NB4 (cell line): ENCODE measurements at regions not wholly inside any gene's neighbourhood (a gene's known extent, or its start where the extent isn't known, plus 50 kb on each side); places are given as distances from the start of the nearest gene placed in this dataset.
"Not testable (repeated sequence)": the region's sequence is repeated elsewhere in the genome, so short reads cannot be mapped to it uniquely, and the experiment has no call there.

Experiments
- DNase-seq: peaks from one replicate; pipeline ENCODE4 v3.0.0; 2010; ENCODE audit warnings: low read depth
- H3K4me3 ChIP-seq: one replicate; pipeline ENCODE4 v1.5.1; 2011; ENCODE audit warnings: mild to moderate bottlenecking, low read depth, low read length, moderate library complexity
- MYC ChIP-seq: IDR thresholded peaks from 2 replicates; pipeline ENCODE4 v1.6.1; 2011; ENCODE audit warnings: low read depth, low read length
- POLR2A ChIP-seq: IDR thresholded peaks from 2 replicates; pipeline ENCODE4 v1.6.1; 2011; ENCODE audit warnings: mild to moderate bottlenecking; ENCODE audit not compliant: insufficient read length; ENCODE audit errors: extremely low read depth
- TF ChIP-seq, protein P1 (sequence below): IDR thresholded peaks from 2 replicates; pipeline ENCODE4 v1.6.1; 2011; ENCODE audit warnings: low read depth, low read length
- TF ChIP-seq, protein P2 (sequence below): IDR thresholded peaks from one replicate; pipeline ENCODE4 v1.5.1; 2012; ENCODE audit warnings: low read depth, low read length

DNA sequence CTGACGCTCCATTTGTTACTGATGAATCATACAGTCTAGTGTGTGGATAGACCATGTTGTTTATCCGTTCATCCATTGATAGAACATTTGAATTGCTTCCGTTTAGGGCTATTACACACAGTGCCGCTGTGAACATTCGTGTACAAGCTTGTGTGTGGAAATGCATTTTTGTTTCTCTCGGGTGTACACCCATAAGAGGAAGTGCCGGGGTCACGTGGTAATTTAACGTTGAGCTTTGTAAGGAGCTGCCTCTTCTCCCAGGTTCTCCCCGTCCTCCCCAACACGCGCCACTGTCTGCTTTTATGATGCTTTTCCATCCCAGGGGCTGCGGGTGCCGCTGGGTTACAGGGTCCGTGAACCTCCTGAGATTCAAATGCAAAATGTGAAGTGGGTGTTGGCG, 142.3 kb downstream of the IGLL1 start:
- TF ChIP-seq, protein P1, sequence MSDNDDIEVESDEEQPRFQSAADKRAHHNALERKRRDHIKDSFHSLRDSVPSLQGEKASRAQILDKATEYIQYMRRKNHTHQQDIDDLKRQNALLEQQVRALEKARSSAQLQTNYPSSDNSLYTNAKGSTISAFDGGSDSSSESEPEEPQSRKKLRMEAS: no peak; the same call in 1 of the 2 replicates
- no peak for TF ChIP-seq POLR2A
- TF ChIP-seq, protein P2, sequence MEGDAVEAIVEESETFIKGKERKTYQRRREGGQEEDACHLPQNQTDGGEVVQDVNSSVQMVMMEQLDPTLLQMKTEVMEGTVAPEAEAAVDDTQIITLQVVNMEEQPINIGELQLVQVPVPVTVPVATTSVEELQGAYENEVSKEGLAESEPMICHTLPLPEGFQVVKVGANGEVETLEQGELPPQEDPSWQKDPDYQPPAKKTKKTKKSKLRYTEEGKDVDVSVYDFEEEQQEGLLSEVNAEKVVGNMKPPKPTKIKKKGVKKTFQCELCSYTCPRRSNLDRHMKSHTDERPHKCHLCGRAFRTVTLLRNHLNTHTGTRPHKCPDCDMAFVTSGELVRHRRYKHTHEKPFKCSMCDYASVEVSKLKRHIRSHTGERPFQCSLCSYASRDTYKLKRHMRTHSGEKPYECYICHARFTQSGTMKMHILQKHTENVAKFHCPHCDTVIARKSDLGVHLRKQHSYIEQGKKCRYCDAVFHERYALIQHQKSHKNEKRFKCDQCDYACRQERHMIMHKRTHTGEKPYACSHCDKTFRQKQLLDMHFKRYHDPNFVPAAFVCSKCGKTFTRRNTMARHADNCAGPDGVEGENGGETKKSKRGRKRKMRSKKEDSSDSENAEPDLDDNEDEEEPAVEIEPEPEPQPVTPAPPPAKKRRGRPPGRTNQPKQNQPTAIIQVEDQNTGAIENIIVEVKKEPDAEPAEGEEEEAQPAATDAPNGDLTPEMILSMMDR: no peak
- no peak for TF ChIP-seq MYC
- peak; percentile 53 for DNase-seq
- no peak overlapping the region for H3K4me3 ChIP-seq

DNA sequence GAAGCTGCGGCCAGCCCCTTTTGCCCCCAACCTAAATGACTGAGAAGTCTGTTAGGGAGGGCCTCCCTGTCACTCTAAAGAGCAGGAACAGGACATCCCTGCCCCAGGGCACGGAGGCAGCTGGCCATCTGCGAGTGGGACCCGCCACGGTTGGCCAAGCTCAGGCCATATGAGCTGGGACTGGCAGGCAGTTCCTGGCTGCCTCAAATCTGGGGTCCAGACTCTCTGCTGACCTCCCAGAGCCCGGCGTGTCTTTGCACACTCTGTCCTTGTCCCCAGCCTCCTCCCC, 143.0 kb downstream of the IGLL1 start:
- not testable (repeated sequence) for H3K4me3 ChIP-seq, DNase-seq

DNA sequence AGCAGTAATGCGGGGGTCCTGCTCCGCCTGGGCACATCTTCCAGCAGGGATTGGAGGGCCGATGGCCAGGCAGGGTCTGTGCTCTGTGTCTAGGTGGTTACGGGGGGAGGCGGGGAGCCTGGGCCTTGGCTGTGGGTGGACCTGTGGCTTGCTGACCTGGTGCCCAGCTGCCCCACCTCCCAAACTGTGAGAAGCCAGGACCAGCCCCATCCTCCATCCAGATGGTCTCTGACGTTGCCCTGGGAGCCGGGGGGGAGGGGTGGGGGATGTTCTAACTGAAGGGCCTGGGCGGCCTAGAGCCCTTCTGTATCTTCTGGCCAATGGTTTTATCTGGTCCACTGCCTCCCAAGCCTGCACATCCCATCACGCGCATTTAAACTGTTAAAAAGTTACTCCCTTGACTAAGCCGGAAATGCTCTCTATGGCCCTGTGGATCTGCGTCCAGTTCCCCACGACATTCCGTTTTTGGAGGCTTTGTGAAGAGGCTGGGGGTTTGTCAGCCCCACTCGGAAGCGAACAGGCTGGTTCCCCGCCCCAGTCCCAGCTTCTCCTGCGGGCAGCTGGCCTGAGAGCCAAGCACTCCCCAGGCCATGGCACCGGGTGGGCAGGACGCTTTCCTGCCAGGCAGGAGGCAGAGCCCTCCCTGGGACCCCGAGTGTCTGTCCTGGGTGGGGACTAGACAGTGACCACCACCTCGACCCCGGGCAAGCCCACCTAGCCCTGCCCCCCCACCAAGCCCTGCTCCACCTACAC, 143.6 kb downstream of the IGLL1 start:
- not testable (repeated sequence) for H3K4me3 ChIP-seq, DNase-seq

DNA sequence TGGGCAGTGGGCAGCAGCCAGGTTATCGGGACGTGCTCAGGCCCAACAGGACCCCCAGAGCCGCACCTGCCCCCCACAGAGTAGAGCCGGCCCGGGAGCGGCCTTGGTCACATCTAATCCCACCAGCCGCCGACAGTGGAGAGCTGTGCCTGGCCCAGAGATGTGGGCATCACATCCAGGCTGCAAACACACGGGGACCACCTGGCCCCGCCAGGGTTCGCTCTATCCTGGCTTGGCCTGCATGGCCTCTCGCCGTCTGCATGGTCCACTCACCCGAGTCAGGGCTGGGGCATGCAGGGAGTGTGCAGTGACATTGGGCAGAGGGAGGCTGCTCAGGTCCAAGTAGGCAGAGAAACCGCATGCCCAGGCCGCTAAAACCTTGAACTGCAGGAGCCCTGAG, 144.9 kb downstream of the IGLL1 start:
- not testable (repeated sequence) for DNase-seq, H3K4me3 ChIP-seq

DNA sequence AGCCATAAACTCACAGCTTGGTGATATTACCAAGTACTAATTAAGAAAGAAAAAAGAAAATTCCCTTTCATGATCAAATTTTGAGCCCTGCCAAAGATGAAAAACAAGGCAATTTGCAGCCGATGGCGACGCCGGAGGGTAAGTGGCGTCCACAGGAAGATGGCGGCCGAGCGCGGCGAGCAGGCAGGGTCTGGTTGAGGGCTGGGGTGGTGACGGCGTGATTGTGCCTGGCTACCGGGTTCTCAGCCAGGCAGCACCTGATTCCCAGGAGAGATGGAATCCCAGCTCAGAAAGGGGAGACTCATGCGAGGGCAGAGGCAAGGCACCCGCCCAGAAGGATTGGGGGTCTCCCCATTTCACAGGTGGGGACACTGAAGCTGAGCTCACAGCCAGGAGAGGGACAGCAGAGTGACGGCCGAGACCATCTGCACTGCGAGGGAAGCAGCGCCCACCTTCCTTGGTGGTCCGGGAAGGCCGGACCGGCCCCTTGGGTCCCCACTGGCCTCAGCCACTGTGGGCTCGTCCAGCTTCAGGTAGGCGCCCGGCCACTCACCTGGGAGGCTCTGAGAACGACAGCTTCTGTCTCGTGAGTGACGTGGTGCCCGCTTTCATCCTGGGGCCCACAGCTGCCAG, 145.8 kb downstream of the IGLL1 start:
- not testable (repeated sequence) for DNase-seq, H3K4me3 ChIP-seq

DNA sequence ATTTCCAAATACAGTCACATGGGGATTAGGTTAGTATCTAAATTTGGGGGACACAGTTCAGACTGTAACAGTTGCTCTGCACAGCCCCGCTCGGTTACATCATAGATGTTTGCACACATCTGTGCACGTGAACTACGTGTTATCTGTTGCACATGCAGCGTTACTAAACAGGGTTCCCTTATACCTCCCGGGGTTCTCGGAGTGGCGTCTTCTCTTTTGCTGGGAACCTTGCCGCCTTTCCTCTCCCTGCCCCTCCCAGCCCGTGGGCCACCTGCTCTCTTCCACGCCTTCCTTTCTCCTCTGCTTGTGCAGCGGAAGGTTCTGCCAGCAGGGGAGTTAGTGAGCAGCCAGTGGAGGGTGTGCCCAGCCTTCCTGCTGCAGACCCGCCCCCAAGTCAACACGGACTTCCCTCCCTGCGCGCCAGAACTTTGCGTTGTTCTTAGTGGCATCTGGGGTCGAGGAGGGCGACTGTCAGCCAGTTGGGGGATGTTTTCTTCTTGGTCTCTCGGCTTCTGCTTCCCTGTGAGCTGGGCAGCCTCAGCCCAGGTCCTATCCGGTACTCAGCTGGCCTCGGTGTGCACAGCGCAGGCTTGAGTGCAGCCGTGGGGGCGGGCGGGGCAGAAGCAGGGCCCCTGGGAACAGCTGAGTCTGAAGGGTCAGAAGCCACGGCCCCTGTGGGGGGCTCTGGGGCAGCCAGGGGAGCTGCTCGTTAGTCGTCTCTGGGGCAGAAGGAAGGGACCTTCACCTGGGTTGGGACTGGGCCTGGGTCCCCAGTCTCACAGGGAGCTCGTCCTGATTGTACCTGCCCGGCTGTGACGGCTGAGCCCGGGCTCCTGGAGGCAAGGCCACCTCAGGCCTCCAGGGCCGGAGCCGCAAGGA, 146.7 kb downstream of the IGLL1 start:
- not testable (repeated sequence) for H3K4me3 ChIP-seq
- peak; percentile 50 for DNase-seq
- TF ChIP-seq, protein P2: peak; percentile 34
- TF ChIP-seq MYC: 0 out of 2 replicates have a peak, but pooled peaks have one; percentile 29

DNA sequence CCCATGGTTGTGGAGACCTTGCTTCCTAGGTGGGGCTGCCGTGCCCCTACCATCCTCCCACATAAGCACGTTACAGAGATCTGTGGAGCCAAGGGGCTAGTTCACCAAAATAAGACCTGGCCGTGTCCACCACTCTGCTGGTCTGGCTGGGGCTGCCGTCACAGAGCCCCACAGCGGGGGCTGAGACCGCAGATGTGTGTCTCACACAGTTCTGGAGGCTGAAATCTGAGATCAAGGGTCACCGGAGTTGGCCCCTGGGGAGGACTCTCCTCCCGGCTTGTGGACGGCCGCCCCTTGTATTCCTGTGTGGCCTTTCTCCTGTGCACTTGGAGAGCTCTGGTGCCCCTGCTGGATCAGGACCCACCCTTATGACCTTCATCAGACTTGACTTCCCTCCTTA, 147.4 kb downstream of the IGLL1 start:
- DNase-seq, H3K4me3 ChIP-seq: not testable (repeated sequence)

DNA sequence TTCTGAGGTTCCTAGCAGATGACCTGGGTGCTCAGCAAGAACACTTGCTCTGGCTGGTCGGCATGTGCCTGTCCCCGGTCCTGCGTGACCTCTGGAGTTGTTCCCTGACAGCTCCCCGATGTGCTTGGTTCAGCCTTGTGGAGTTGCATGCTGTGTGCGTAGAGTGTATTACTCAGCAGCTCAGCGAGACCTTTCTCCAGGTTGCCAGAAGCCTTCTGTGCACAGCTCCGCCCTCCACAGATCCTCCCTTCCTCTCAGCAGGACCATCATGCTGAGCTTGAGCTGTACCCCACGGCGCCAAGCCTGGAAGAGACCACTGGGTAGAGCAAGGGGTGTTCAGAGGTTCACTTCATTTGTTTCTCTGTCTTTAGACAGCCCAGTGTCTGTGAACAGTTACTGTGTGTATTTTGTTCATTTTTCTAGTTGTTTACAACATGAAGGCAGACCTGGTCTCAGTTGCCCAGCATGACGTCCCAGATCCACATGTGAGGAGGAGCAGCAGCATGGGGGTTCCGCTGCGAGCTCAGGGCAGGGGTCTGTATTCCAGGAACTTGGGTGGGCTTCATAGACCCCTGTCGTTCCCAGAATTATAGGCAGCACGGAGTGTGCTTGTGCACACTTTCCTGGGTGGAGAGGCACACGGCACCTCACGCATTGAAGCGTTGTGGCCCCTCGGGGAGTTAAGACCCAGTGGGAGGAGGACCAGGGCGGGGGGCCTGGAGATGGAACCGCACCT, 148.6 kb downstream of the IGLL1 start:
- no peak overlapping the region for H3K4me3 ChIP-seq
- no peak for DNase-seq
- TF ChIP-seq POLR2A: no peak
- TF ChIP-seq, protein P2: no peak
- TF ChIP-seq MYC: no peak

DNA sequence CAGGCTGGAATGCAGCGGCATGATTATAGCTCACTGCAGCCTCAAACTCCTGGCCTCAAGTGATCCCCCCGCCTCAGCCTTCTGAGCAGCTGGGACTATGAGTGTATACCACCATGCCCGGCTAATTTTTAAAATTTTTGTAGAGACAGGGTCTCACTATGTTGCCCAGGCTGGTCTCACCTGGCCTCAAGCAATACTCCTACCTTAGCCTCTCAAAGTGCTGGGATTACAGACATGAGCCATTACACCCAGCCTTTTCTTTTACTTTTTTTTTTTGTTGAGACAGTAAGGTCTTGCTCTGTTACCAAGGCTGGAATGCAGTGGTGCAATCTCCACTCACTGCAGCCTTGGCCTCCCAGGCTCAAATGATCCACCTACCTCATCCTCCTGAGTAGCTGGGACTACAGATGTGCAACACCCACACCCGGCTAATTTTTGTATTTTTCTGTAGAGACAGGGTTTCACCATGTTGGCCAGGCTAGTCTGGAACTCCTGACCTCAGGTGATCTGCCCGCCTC, 155.5 kb downstream of the IGLL1 start:
- not testable (repeated sequence) for H3K4me3 ChIP-seq, DNase-seq
